CD14-positive monocyte (primary cell): ENCODE measurements at regions not wholly inside any gene's neighbourhood (a gene's known extent, or its start where the extent isn't known, plus 50 kb on each side); places are given as distances from the start of the nearest gene placed in this dataset.

ENCODE experiments used
- DNase-seq, 3 donors: peaks; one replicate each; pipeline ENCODE4 v3.0.0-alpha.2; 2011 to 2022
- H2AFZ ChIP-seq: 2 replicates; pipeline ENCODE4 v1.6.0; 2012; ENCODE audit warnings: mild to moderate bottlenecking, low read depth, low read length, inconsistent platforms; ENCODE audit not compliant: insufficient read depth, poor library complexity, severe bottlenecking
- H3K27ac ChIP-seq, 2 donors: 1 replicate in 1 of 2; 2 replicates in 1 of 2; pipeline ENCODE4 v1.5.1; 2012 to 2013; ENCODE audit warnings: low read length in 2 of 2, control low read depth in 1 of 2, inconsistent platforms in 1 of 2, low read depth in 1 of 2, mild to moderate bottlenecking in 1 of 2
- H3K27me3 ChIP-seq, 2 donors: one replicate each; pipeline versions ENCODE4 v1.6.0 to v1.6.1; 2011 to 2013; ENCODE audit warnings: low read length in 2 of 2; ENCODE audit not compliant: control insufficient read depth in 2 of 2, insufficient read depth in 2 of 2
- H3K36me3 ChIP-seq, 2 donors: replicated peaks in 1 of 2; 1 replicate in 1 of 2; 2 replicates in 1 of 2; pipeline versions ENCODE4 v1.5.1 to v1.6.1; 2012 to 2013; ENCODE audit warnings: low read length in 2 of 2, control low read depth in 1 of 2, inconsistent platforms in 1 of 2, mild to moderate bottlenecking in 1 of 2; ENCODE audit not compliant: insufficient read depth in 2 of 2, control insufficient read depth in 1 of 2
- H3K4me1 ChIP-seq, 2 donors: 1 replicate in 1 of 2; 2 replicates in 1 of 2; pipeline versions ENCODE4 v1.5.1 to v1.6.1; 2012 to 2013; ENCODE audit warnings: low read length in 2 of 2, control low read depth in 1 of 2, inconsistent platforms in 1 of 2, mild to moderate bottlenecking in 1 of 2, moderate library complexity in 1 of 2; ENCODE audit not compliant: insufficient read depth in 2 of 2, control insufficient read depth in 1 of 2
- H3K4me2 ChIP-seq: replicated peaks from 2 replicates; pipeline ENCODE3; 2012; ENCODE audit warnings: low read length, moderate library complexity, mild to moderate bottlenecking; ENCODE audit not compliant: poor library complexity, severe bottlenecking; ENCODE audit errors: extremely low read depth
- H3K4me3 ChIP-seq, 3 experiments: fragments of 200-600 bp in 1 of 3; sonication (generic) in 1 of 3; replicated peaks in 1 of 3; 1 replicate in 2 of 3; 2 replicates in 1 of 3; pipeline ENCODE4 v1.5.1; 2011 to 2013; ENCODE audit warnings: low read length in 3 of 3, mild to moderate bottlenecking in 3 of 3, control low read depth in 2 of 3, low read depth in 2 of 3, inconsistent platforms in 1 of 3, moderate library complexity in 1 of 3
- H3K79me2 ChIP-seq: 2 replicates; pipeline ENCODE4 v1.6.0; 2012; ENCODE audit warnings: mild to moderate bottlenecking, control low read depth, inconsistent platforms, low read length, moderate library complexity; ENCODE audit not compliant: insufficient read depth
- H3K9ac ChIP-seq: 2 replicates; pipeline ENCODE4 v1.6.0; 2017; ENCODE audit warnings: low read length, mild to moderate bottlenecking; ENCODE audit not compliant: insufficient read depth, poor library complexity, severe bottlenecking
- H3K9me3 ChIP-seq, 2 donors: replicated peaks in 1 of 2; 1 replicate in 1 of 2; 2 replicates in 1 of 2; pipeline versions ENCODE4 v1.5.1 to v1.6.1; 2012 to 2013; ENCODE audit warnings: low read length in 2 of 2, control low read depth in 1 of 2; ENCODE audit not compliant: control insufficient read depth in 1 of 2, insufficient read depth in 1 of 2
- H4K20me1 ChIP-seq: 2 replicates; pipeline ENCODE4 v1.6.0; 2012; ENCODE audit warnings: mild to moderate bottlenecking, low read length, control low read depth, moderate library complexity; ENCODE audit not compliant: insufficient read depth
- H3K27ac Mint-ChIP-seq, 7 donors: one replicate each; pipeline ENCODE4 v1.8.0; 2020; ENCODE audit warnings: mild to moderate bottlenecking in 7 of 7, mixed read lengths in 7 of 7, moderate library complexity in 6 of 7, inconsistent platforms in 2 of 7
- H3K27me3 Mint-ChIP-seq, 3 donors: one replicate each; pipeline ENCODE4 v1.8.0; 2021 to 2022; ENCODE audit warnings: low read depth in 3 of 3, mild to moderate bottlenecking in 3 of 3, mixed read lengths in 3 of 3, moderate library complexity in 3 of 3, inconsistent platforms in 1 of 3
- H3K36me3 Mint-ChIP-seq, 2 donors: one replicate each; pipeline ENCODE4 v1.8.0; 2020; ENCODE audit warnings: mixed read lengths in 2 of 2, inconsistent platforms in 1 of 2, mild to moderate bottlenecking in 1 of 2
- H3K4me1 Mint-ChIP-seq: one replicate; pipeline ENCODE4 v1.8.0; 2020; ENCODE audit warnings: mild to moderate bottlenecking, mixed read lengths
- H3K4me3 Mint-ChIP-seq, 2 donors: one replicate each; pipeline ENCODE4 v1.8.0; 2020; ENCODE audit warnings: mild to moderate bottlenecking in 2 of 2, mixed read lengths in 2 of 2, moderate library complexity in 1 of 2
- H3K9me3 Mint-ChIP-seq, 7 donors: one replicate each; pipeline ENCODE4 v1.8.0; 2020 to 2022; ENCODE audit warnings: mixed read lengths in 7 of 7, mild to moderate bottlenecking in 6 of 7, moderate library complexity in 6 of 7, inconsistent platforms in 2 of 7
- CTCF ChIP-seq: fragments of 200-600 bp; IDR thresholded peaks from one replicate; pipeline ENCODE4 v1.8.0; 2022; ENCODE audit warnings: antibody characterized with exemption, mild to moderate bottlenecking
- WGBS: methylation state at CpG from one replicate; pipeline ENCODE4 v1.1.5; 2013; ENCODE audit warnings: missing lambda C conversion rate; ENCODE audit not compliant: insufficient coverage; 5-methylcytosine and 5-hydroxymethylcytosine counted together
- intact Hi-C, 2 donors: fragments of 100-400 bp; cut with micrococcal nuclease; formaldehyde crosslinking; loops; one replicate each; pipeline versions ENCODE4 v1.15.0 to v1.15.1; 2023

- Mint-ChIP-seq H3K27ac (no peak overlapping the region), H3K9me3 (peaks cover 0 to 14% (median 6%) of the 10 kb centered on the region in 7 donors), H3K4me1 (no peaks in the 10 kb centered on the region), H3K36me3 (no peaks in the 10 kb centered on the region), H3K27me3 (peaks cover 0 to 3% (median 0%) of the 10 kb centered on the region in 3 donors), H3K4me3 (no peak overlapping the region)
- Histone ChIP-seq H3K9ac (no peak overlapping the region), H3K79me2 (no peaks in the 10 kb centered on the region), H3K4me2 (no peak overlapping the region), H3K9me3 (peaks cover 0 to 8% of the 10 kb centered on the region in 2 donors), H3K27ac (no peak overlapping the region), H3K4me3 (no peak overlapping the region), H3K36me3 (no peaks in the 10 kb centered on the region), H4K20me1 (no peaks in the 10 kb centered on the region), H3K27me3 (peaks cover 0 to 3% of the 10 kb centered on the region in 2 donors), H2AFZ (no peak overlapping the region), H3K4me1 (no peaks in the 10 kb centered on the region)
- DNase-seq = no peak
- intact Hi-C loops = no loop called here
- TF ChIP-seq CTCF = no peak
- 93% methylated on average over 2 of the region's 7 CpGs for WGBS
These were observed 467.3 kb downstream of the DNAH5 start for GRCh38 chr5:13477118-13477737.

GRCh38 chr5:13472842-13473241 lies 471.6 kb downstream of the DNAH5 start:
- Histone ChIP-seq H3K36me3 (no peaks in the 10 kb centered on the region), H3K4me3 (no peak overlapping the region), H3K9ac (no peak overlapping the region), H3K27me3 (no peaks in the 10 kb centered on the region), H3K27ac (no peak overlapping the region), H3K79me2 (no peaks in the 10 kb centered on the region), H3K4me2 (no peak overlapping the region), H4K20me1 (no peaks in the 10 kb centered on the region), H3K4me1 (no peaks in the 10 kb centered on the region), H2AFZ (no peak overlapping the region), H3K9me3 (peaks cover 6 to 8% of the 10 kb centered on the region in 2 donors)
- no CpG with 5 or more reads among the region's 5 CpGs for WGBS
- peaks cover 4 to 14% (median 8%) of the 10 kb centered on the region in 7 donors for H3K9me3 Mint-ChIP-seq
- H3K36me3 Mint-ChIP-seq = no peaks in the 10 kb centered on the region
- no peaks in the 10 kb centered on the region for H3K4me1 Mint-ChIP-seq
- no peak for DNase-seq
- intact Hi-C loops = no loop called here
- no peaks in the 10 kb centered on the region for H3K27me3 Mint-ChIP-seq
- peak overlapping the region in 1 of 7 donors; percentile 70 for H3K27ac Mint-ChIP-seq
- H3K4me3 Mint-ChIP-seq = no peak overlapping the region
- no peak for TF ChIP-seq CTCF
